HTR-8/SVneo (cell line): ENCODE measurements at regions not wholly inside any gene's neighbourhood (a gene's known extent, or its start where the extent isn't known, plus 50 kb on each side); places are given as distances from the start of the nearest gene placed in this dataset.
A peak's percentile ranks its signal among the peaks of the same experiment; 100 is the strongest.
"Not testable (repeated sequence)": the region's sequence is repeated elsewhere in the genome, so short reads cannot be mapped to it uniquely, and the experiment has no call there.

Experiments used
- DNase-seq: peaks from one replicate; pipeline ENCODE4 v3.0.0; 2011; ENCODE audit warnings: low spot score, mixed read lengths; ENCODE audit not compliant: insufficient read length
- FAIRE-seq: peaks from 2 replicates; lab custom pipeline; 2011; peaks lifted over from hg19 to GRCh38; lab: Jason Lieb, UNC

- DNase-seq (no peak), FAIRE-seq (no peak)
These were observed 146.5 kb upstream of the TOP1 start for GRCh38 chr20:40882152-40882551.

GRCh38 chr20:40883097-40883496, 145.5 kb upstream of the TOP1 start:
- DNase-seq (no peak), FAIRE-seq (peak; percentile 38)

- FAIRE-seq = no peak
- no peak for DNase-seq
These were observed 141.5 kb upstream of the TOP1 start for GRCh38 chr20:40887105-40887504.

GRCh38 chr20:40889266-40889665, 139.4 kb upstream of the TOP1 start:
- not testable (repeated sequence) for FAIRE-seq, DNase-seq

GRCh38 chr20:40890181-40890580, 138.4 kb upstream of the TOP1 start:
- FAIRE-seq (no peak), DNase-seq (no peak)

- FAIRE-seq (no peak), DNase-seq (no peak)
These were observed 138.0 kb upstream of the TOP1 start for GRCh38 chr20:40890635-40891034.

- FAIRE-seq (no peak), DNase-seq (no peak)
These were observed 137.3 kb upstream of the TOP1 start for GRCh38 chr20:40891351-40891750.

- peak; percentile 52 for FAIRE-seq
- DNase-seq = no peak
These were observed 136.0 kb upstream of the TOP1 start for GRCh38 chr20:40892642-40893041.

GRCh38 chr20:40893610-40894236, 134.9 kb upstream of the TOP1 start:
- FAIRE-seq (no peak), DNase-seq (no peak)

- no peak for FAIRE-seq
- DNase-seq = no peak
These were observed 134.4 kb upstream of the TOP1 start for GRCh38 chr20:40894237-40894630.

GRCh38 chr20:40895182-40895581, 133.4 kb upstream of the TOP1 start:
- no peak for DNase-seq
- no peak for FAIRE-seq

- FAIRE-seq (no peak), DNase-seq (no peak)
These were observed 131.6 kb upstream of the TOP1 start for GRCh38 chr20:40896814-40897700.

GRCh38 chr20:40899344-40899743, 129.3 kb upstream of the TOP1 start:
- FAIRE-seq (no peak), DNase-seq (no peak)

- no peak for FAIRE-seq
- no peak for DNase-seq
These were observed 127.9 kb upstream of the TOP1 start for GRCh38 chr20:40900666-40901215.

GRCh38 chr20:40902661-40903060, 126.0 kb upstream of the TOP1 start:
- no peak for FAIRE-seq
- DNase-seq = no peak

GRCh38 chr20:40908309-40908708, 120.3 kb upstream of the TOP1 start:
- FAIRE-seq = no peak

GRCh38 chr20:40909489-40909888, 119.1 kb upstream of the TOP1 start:
- FAIRE-seq, DNase-seq: not testable (repeated sequence)

More at GRCh38 chr20:40908309-40908708, 120.3 kb upstream of the TOP1 start:
- DNase-seq = no peak

GRCh38 chr20:40910436-40910835, 118.2 kb upstream of the TOP1 start:
- not testable (repeated sequence) for DNase-seq, FAIRE-seq

GRCh38 chr20:40911152-40911551, 117.5 kb upstream of the TOP1 start:
- DNase-seq, FAIRE-seq: not testable (repeated sequence)

- peak; percentile 16 for FAIRE-seq
- no peak for DNase-seq
These were observed 115.1 kb upstream of the TOP1 start for GRCh38 chr20:40913224-40914185.
